K562 (cell line): ENCODE measurements at regions not wholly inside any gene's neighbourhood (a gene's known extent, or its start where the extent isn't known, plus 50 kb on each side); places are given as distances from the start of the nearest gene placed in this dataset.

Source experiments
- ATAC-seq: fragments of 200-7000 bp; cut with Tn5 transposase; 3 replicates; pipeline ENCODE4 v1.9.1; 2020; ENCODE audit warnings: moderate library complexity
- BruUV-seq: library from RNA; stranded (reverse); fragments of 400-500 nt; replicated peaks from 2 replicates; lab custom pipeline; 2021; lab: Mats Ljungman, UMichigan
- CTCF ChIA-PET: fragments of 300-600 bp; formaldehyde crosslinking; extraction: SDS; loops from one replicate; lab custom pipeline; 2021; ENCODE audit warnings: low intra/inter-chr PET ratio; lab: Yijun Ruan, JAX
- POLR2A ChIA-PET: fragments of 300-600, 350-650 bp; sonication (Branson Sonifier 250); formaldehyde crosslinking; extraction: SDS; loops from one replicate; lab custom pipeline; 2021; ENCODE audit warnings: antibody characterized with exemption, inconsistent platforms; lab: Yijun Ruan, JAX
- DNase-seq, 4 experiments: peaks; one replicate each; pipeline versions ENCODE4 v3.0.0 to v3.0.0-alpha.2; 2011 to 2018; ENCODE audit warnings: low spot score in 3 of 4, mixed read lengths in 3 of 4; ENCODE audit errors: extremely low read depth in 1 of 4
- FAIRE-seq: peaks from 2 replicates; lab custom pipeline; 2011; peaks lifted over from hg19 to GRCh38; lab: Jason Lieb, UNC
- H2AFZ ChIP-seq: 2 replicates; pipeline ENCODE4 v1.6.0; 2011; ENCODE audit warnings: low read depth, low read length, control low read depth, inconsistent platforms
- H3K27ac ChIP-seq: fragments of 200-600 bp; 3 replicates; pipeline ENCODE4 v1.8.0; 2011; ENCODE audit warnings: low read depth, mild to moderate bottlenecking, control low read depth, inconsistent platforms, low read length, moderate library complexity, mixed read lengths; ENCODE audit errors: extremely low read depth
- H3K27me3 ChIP-seq, 2 experiments: fragments of 300-600 bp in 1 of 2; 2 replicates in 1 of 2; 3 replicates in 1 of 2; pipeline versions ENCODE4 v1.6.0 to v1.8.0; 2011; ENCODE audit warnings: inconsistent platforms in 2 of 2, low read length in 2 of 2, mild to moderate bottlenecking in 1 of 2, mixed read lengths in 1 of 2, moderate library complexity in 1 of 2; ENCODE audit not compliant: control insufficient read depth in 2 of 2, insufficient read depth in 2 of 2
- H3K36me3 ChIP-seq: fragments of 300-600 bp; 3 replicates; pipeline ENCODE4 v1.8.0; 2011; ENCODE audit warnings: mild to moderate bottlenecking, low read length, inconsistent platforms; ENCODE audit not compliant: control insufficient read depth, insufficient read depth
- H3K4me1 ChIP-seq, 2 experiments: fragments of 200-600 bp in 1 of 2; replicated peaks in 1 of 2; 2 replicates in 1 of 2; 3 replicates in 1 of 2; pipeline versions ENCODE4 v1.5.1 to v1.8.0; 2011; ENCODE audit warnings: inconsistent platforms in 2 of 2, low read length in 2 of 2, mild to moderate bottlenecking in 1 of 2, mixed read lengths in 1 of 2, moderate library complexity in 1 of 2; ENCODE audit not compliant: control insufficient read depth in 2 of 2, insufficient read depth in 2 of 2
- H3K4me2 ChIP-seq: 2 replicates; pipeline ENCODE4 v1.6.1; 2011; ENCODE audit warnings: low read length, control low read depth, inconsistent platforms, mixed read lengths; ENCODE audit not compliant: insufficient read depth
- H3K4me3 ChIP-seq: fragments of 200-600 bp; sonication (generic), shearing (Covaris generic); 2 replicates; pipeline ENCODE4 v1.5.1; 2016; ENCODE audit warnings: control low read depth, inconsistent platforms
- H3K79me2 ChIP-seq: fragments of 200-600 bp; 3 replicates; pipeline ENCODE4 v1.8.0; 2011; ENCODE audit warnings: low read length, inconsistent platforms; ENCODE audit not compliant: control insufficient read depth, insufficient read depth
- H3K9ac ChIP-seq, 2 experiments: 2 replicates each; pipeline versions ENCODE4 v1.6.0 to v1.6.1; 2011; ENCODE audit warnings: low read depth in 2 of 2, low read length in 2 of 2, control low read depth in 1 of 2, inconsistent platforms in 1 of 2, mild to moderate bottlenecking in 1 of 2, mixed read lengths in 1 of 2; ENCODE audit not compliant: insufficient read depth in 1 of 2
- H3K9me1 ChIP-seq: one replicate; pipeline ENCODE4 v1.6.0; 2011; ENCODE audit warnings: inconsistent platforms, mild to moderate bottlenecking, low read length, moderate library complexity; ENCODE audit not compliant: control insufficient read depth, insufficient read depth
- H3K9me3 ChIP-seq: replicated peaks from 2 replicates; pipeline ENCODE4 v1.5.1; 2011; ENCODE audit warnings: low read depth, low read length, inconsistent platforms; ENCODE audit not compliant: control insufficient read depth, insufficient read depth
- H4K20me1 ChIP-seq: replicated peaks from 2 replicates; pipeline ENCODE4 v1.6.1; 2011; ENCODE audit warnings: low read length, inconsistent platforms, mixed read lengths; ENCODE audit not compliant: control insufficient read depth, insufficient read depth
- PPARD ChIP-seq: fragments of 250-450 bp; sonication (Bioruptor Pico); IDR thresholded peaks from 2 replicates; pipeline ENCODE4 v1.8.0; 2022; ENCODE audit warnings: inconsistent platforms, mild to moderate bottlenecking, moderate library complexity
- TARDBP ChIP-seq: fragments of 450-650 bp; IDR thresholded peaks from 2 replicates; pipeline ENCODE4 v1.6.1; 2016
- in situ Hi-C: fragments of 300-500 bp; cut with MboI; formaldehyde crosslinking; loops from 4 replicates; pipeline ENCODE4 v1.15.0; 2018; ENCODE audit warnings: inconsistent platforms, mixed read lengths
- intact Hi-C: fragments of 100-400 bp; cut with micrococcal nuclease; formaldehyde crosslinking; loops from 2 replicates; pipeline ENCODE4 v1.14.2; 2022
- TF ChIP-seq, protein P1 (sequence below): fragments of 450-650 bp; formaldehyde crosslinking; IDR thresholded peaks from 2 replicates; pipeline ENCODE4 v1.4.0; 2022; ENCODE audit warnings: missing genetic modification characterization
- TF ChIP-seq, protein P2 (sequence below), 2 experiments: fragments of 450-650 bp; IDR thresholded peaks; 2 replicates each; pipeline ENCODE4 v1.6.1; 2018; ENCODE audit warnings: mild to moderate bottlenecking in 2 of 2, low read depth in 1 of 2; ENCODE audit not compliant: partially characterized antibody in 2 of 2

- Histone ChIP-seq H3K4me1 (no peaks in the 10 kb centered on the region; a peak in 1 of 5 replicates), H3K9me1 (no peaks in the 10 kb centered on the region), H3K4me3 (no peak overlapping the region), H2AFZ (no peak overlapping the region), H3K27ac (no peak overlapping the region), H3K9me3 (no peaks in the 10 kb centered on the region; the same call in 1 of the 2 replicates), H3K4me2 (no peak overlapping the region)
- in situ Hi-C loops, result no loop called here
- TF ChIP-seq, protein P1, sequence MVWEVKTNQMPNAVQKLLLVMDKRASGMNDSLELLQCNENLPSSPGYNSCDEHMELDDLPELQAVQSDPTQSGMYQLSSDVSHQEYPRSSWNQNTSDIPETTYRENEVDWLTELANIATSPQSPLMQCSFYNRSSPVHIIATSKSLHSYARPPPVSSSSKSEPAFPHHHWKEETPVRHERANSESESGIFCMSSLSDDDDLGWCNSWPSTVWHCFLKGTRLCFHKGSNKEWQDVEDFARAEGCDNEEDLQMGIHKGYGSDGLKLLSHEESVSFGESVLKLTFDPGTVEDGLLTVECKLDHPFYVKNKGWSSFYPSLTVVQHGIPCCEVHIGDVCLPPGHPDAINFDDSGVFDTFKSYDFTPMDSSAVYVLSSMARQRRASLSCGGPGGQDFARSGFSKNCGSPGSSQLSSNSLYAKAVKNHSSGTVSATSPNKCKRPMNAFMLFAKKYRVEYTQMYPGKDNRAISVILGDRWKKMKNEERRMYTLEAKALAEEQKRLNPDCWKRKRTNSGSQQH (CRISPR knock-in tag), result no peak
- TF ChIP-seq PPARD (CRISPR knock-in tag) (no peak), TARDBP (no peak)
- TF ChIP-seq, protein P2, sequence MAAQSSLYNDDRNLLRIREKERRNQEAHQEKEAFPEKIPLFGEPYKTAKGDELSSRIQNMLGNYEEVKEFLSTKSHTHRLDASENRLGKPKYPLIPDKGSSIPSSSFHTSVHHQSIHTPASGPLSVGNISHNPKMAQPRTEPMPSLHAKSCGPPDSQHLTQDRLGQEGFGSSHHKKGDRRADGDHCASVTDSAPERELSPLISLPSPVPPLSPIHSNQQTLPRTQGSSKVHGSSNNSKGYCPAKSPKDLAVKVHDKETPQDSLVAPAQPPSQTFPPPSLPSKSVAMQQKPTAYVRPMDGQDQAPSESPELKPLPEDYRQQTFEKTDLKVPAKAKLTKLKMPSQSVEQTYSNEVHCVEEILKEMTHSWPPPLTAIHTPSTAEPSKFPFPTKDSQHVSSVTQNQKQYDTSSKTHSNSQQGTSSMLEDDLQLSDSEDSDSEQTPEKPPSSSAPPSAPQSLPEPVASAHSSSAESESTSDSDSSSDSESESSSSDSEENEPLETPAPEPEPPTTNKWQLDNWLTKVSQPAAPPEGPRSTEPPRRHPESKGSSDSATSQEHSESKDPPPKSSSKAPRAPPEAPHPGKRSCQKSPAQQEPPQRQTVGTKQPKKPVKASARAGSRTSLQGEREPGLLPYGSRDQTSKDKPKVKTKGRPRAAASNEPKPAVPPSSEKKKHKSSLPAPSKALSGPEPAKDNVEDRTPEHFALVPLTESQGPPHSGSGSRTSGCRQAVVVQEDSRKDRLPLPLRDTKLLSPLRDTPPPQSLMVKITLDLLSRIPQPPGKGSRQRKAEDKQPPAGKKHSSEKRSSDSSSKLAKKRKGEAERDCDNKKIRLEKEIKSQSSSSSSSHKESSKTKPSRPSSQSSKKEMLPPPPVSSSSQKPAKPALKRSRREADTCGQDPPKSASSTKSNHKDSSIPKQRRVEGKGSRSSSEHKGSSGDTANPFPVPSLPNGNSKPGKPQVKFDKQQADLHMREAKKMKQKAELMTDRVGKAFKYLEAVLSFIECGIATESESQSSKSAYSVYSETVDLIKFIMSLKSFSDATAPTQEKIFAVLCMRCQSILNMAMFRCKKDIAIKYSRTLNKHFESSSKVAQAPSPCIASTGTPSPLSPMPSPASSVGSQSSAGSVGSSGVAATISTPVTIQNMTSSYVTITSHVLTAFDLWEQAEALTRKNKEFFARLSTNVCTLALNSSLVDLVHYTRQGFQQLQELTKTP (IDR thresholded peaks at IDR 0.05; ENCODE audit: low read depth in 1 of 2, partially characterized antibody in 2 of 2), result peak in 1 of 2 experiments; percentile 98
- TF ChIP-seq, all 486 proteins: peak for 1
- FAIRE-seq (no peak), ATAC-seq (no peak), DNase-seq (no peak)
- intact Hi-C loops, result no loop called here
- no peaks in the 10 kb centered on the region for H4K20me1 ChIP-seq
- H3K79me2 ChIP-seq, result no peaks in the 10 kb centered on the region
- ChIA-PET CTCF (no interaction called here), POLR2A (no interaction called here)
- no TSS peak for BruUV-seq
- H3K36me3 ChIP-seq, result no peaks in the 10 kb centered on the region
- H3K27me3 ChIP-seq, result peaks cover 26 to 34% of the 10 kb centered on the region in 2 experiments
- no peak overlapping the region for H3K9ac ChIP-seq
Measured at GRCh38 chr15:101583284-101583683, 68.9 kb downstream of the TM2D3 start.
